Right renal pelvis (tissue), 4 donors: ENCODE measurements at regions not wholly inside any gene's neighbourhood (a gene's known extent, or its start where the extent isn't known, plus 50 kb on each side); places are given as distances from the start of the nearest gene placed in this dataset.

Experiments used
- DNase-seq, 4 donors: peaks; one replicate each; pipeline ENCODE4 v3.0.0-alpha.2; 2013; ENCODE audit warnings: low read depth in 4 of 4, low spot score in 3 of 4, missing footprints in 1 of 4

DNA sequence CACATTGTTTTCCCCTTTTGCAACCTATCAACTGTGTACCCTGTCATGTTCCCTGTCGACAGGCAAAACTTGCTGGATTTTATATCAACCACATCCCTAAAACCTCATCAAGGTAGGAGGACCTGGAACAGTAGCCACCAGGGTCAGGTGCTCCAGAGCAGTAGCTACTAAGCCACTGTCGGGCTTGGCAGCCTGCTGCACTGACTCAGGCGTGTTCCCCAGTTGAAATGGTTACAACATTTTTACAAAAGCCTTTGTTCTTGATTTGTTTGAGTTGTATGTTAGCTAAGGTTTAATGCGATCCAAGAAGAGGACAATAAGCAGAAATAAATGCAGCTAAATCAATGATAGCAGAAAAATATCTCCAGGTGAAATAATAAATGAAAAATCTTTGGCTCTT lies 407.4 kb upstream of the TLE4 start:
- DNase-seq: no peak

DNA sequence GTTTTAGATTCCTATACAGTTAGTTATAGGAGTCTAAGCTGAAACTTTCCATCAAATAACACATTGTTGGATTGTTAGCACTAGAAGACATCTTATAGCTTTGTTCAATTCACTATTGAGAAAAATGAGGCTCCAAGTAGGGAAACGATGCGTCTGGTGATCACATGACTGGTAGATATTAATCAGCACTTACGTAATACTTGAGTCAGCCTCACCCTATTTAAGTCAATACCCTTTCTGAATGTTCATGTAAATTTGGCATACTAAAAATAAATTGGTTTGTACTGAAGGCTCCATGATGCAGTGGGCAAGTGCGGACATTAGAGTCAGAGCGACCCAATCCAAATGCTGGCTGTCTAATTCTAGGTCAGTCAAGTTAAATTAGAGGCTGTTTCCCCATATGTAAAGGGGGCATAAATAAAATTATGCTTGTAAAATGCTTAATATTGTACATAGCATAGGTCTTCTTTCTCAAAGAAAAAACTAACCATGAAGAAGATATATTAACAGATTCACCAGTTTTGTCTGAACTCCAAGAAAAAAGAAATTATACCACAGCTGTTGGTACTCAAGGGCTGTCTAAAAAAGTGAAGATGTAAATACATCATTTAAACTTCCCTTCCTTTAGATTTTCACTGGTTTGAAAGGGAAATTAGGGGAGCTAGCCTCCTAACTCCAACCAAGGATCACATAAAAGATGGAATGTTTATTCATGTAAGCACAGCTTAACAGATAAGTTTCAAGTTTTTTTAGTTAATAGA lies 406.6 kb upstream of the TLE4 start:
- no peak for DNase-seq

DNA sequence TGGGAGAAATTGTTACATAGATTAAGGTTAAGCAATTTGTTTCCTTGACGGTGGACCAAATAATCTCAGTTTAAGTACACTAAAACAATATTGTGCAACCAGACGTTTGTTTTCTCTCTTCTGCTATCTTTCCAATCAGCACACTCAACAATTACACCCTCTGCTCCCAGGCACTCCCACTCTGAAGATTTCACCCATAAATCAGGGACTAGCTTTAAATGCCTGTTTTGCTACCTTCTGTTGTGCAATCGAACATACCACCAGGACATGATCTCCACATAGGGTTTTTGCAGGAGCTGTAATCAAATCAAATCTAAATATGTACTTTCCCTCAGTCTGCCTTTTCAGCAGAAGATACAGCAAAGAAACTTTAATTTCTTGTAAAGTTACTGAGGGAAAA lies 405.8 kb upstream of the TLE4 start:
- DNase-seq: no peak

DNA sequence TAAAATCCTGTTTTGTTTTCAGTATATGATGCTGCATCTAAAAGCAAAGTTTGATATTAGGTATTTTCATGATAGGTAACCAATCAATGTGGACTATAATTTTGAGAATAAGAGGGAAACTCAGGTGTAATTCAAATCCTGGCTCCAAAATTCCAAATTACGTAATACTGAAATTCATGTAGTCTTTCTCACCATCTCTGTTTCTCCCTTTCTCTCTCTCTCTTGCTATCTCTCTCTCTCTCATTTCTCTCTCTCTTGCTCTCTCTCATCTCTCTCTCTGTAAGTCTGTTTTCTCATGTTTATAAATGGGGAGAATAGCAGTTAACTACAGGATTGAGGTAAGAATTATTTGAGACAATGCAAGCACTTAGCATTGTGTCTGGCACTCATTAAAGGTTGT lies 401.1 kb upstream of the TLE4 start:
- no peak for DNase-seq

DNA sequence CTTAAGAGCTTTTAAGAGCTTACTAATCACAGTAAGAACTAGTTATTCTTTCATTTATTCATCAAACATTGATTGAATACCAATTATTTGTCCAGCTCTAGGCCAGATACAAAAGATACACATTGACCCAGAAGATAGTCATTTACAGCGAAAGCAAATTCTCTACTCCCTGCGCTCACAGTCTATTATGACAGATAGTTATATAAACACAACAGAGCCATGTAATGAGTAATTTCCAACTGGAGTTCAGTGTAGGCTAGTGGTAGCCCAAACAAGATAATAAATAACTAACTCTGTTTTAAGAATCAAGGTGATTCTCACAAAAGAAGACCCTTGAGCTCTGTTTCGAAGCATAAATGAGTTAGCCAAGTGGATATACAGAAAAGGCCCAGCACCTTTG lies 397.8 kb upstream of the TLE4 start:
- no peak for DNase-seq

DNA sequence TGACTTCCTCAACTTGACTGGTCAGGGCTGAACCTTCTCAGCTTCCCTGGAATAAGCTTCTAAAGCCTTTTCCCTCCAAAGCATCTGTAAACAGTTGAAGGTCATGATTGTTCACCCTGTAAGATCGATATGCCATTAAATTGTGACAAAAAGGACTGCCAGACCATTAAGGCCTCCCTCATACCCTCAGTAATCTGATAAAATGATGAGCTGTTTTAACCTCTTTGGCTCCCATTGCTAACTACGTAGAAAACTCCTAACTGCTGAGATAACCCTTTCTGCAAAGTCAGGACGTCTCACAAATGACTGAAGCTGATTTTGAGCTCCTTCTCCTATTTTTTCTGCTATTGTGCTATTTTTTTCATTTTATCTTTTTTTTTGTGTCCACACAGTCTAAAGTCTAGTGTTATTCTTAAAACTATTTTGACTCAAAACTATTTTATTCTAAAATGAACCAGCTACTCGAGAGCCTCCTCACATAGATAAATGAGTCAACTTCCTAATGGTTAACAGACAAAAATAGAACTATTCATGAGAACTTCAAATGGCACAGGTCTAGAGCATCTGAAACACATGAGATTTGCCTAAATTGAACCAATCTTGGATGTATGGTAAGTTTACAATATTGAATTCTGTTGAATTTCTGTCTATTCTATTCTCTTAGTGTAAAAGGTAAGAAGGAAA lies 395.6 kb upstream of the TLE4 start:
- DNase-seq: no peak

DNA sequence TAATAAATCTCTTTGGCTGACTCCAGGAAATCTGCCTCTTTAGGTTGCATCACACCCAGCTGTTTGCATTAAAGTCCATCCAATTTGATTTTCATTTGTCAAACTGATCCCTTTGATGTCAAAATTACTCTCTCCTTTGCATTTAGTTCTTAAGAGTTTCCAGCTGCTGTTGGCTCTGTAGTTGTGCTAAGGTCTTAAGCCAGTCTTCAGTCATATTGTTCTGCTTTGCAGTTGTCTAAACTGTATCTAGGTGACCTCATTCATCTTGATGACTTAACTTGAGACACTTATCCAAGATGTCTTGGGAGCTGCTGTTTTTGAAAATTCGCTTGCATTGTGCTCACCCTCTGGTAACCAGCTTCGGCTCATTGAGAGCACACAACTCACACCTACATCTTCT lies 386.9 kb upstream of the TLE4 start:
- DNase-seq: no peak

DNA sequence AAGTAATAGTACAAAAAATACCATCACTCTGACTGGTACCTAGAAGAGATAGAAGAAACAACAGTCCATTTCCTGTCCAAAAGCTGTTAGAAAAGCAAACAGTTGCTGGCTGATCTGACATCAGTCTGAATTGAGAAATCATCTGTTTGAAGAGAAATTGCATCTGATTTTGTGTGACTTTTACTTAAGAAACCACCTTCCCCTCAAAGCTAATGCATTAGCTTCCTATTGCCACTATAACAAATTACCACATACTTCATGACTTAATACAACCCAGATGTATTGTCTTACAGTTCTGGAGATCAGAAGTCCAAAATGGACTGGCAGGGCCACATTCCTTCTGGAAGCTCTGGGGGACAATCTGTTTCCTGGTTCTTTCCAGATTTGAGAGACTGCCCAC lies 385.9 kb upstream of the TLE4 start:
- no peak for DNase-seq

DNA sequence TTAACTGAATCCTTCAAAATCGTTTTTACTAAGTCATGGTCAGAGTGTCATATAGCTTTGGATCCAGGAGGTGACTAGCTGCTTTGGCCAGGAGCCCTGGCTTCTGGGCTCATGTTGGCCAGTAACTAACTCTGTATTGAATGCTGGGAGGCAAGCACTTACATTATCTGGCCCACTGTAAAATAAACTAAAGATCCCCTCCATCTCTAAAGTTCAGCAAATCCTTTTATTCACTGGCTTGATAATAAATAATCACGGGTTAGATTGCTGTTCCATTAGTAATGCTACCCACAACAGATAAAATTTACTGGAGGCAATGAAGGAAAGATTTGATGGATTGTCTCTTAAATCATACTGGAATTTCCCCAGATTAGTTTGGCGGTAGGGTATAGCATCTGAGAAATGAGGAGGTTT lies 382.2 kb upstream of the TLE4 start:
- no peak for DNase-seq

DNA sequence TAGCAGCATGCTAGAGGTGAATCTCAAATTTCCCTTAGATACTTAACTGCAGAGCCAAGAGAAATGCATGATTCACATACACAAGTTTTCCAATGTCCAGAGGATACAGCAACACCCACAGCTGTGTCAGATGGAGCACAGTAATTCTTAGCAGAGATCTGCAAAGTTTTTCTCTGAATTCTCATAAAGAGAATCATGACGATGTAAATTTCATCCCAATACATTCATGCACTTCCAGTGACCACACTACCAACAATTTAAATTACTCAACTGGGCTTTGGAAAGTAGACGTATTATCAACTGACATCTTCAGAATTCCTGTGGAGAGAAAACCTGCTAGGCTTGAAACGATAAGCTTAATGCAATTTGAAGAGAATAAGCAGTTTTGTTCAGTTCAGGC lies 378.8 kb upstream of the TLE4 start:
- DNase-seq: no peak

DNA sequence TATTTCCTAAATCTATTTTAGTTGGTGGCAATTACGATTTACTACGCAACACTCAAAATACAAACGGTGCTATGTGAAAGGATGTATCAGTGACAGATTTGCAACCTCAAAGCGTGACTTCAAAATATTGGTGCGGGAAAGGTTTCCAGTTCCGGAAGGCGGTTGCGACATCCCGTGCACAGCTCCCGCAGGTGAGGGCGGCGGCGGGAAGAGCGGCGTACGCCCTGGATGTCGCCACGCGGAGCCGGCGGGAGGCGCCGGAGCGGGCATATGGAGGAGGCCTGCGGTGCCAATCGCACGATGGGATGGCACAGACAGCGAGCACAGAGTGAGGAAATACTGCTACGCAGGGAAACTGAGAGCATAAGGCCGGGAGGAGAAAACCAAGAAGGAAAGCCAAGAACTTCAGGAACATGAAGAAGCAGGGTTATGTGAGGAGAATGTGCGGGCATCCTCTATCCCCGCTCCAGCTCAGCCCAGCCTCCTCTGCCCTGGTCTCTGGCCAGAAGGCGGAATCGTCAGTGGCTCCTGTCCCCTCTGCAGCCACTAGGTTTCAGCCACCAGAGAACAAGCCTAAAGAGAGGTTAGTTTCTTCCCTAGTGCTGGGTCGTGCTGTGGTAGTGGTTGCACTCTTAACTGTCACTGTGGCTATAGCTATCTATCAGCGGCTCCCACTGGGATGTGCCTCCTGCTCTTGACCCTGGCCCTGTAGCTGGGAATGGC lies 378.1 kb upstream of the TLE4 start:
- DNase-seq: no peak

DNA sequence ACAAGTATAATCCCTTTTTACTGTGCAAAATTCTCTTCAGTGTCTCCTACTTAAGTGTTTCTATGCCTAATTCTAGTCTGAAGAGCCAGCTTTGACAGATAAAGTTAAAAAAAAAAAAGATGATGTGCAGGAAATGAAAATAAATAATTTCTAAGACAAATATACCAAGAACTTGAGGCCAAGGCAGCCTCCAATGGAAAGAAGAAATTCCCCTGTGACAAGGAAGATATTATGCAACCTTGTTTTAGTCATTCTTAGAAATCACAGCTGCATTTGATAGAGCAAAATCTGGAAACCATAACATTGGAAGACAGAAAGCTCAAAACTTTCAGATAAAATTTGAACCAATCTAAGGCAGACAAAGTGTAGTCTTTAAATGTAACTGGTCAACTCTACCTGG lies 375.9 kb upstream of the TLE4 start:
- DNase-seq: no peak

DNA sequence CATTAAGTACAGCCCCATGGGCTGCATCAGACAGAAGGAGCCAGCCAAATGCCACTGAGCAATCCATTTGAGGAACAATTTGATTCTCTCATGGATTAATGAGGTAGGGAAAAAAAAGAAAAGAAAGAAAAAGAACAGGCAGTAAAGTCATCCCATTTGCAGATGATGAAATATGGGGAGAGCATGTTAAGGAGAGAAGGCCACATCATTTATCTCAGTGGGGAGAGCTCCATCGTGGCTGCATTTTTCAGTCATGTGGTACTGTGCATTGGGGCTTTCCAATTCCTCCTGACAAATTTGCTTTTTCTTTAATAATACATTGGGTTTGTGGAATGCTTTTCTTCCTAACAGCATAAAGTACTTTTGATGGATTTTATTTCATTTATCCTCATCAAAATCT lies 375.2 kb upstream of the TLE4 start:
- DNase-seq: no peak

DNA sequence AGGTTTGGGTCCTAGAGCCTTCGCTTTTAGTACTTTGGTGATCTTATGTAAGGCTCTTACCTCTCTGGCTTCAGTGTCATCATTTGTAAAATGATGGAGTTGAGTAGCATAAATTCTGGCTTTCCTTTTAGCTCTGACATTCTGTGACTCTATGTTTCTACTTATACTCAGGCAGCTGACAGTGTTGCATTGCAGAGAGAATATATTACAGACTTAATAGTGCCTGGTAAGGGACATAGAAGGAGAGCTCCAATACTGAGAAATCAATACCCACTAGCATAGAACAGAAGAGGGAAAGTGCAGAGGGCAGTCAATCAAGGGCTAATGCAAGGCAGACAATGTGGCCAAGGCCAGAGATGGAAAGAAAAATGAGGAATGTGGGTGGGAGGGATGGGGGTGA lies 371.4 kb upstream of the TLE4 start:
- no peak for DNase-seq

DNA sequence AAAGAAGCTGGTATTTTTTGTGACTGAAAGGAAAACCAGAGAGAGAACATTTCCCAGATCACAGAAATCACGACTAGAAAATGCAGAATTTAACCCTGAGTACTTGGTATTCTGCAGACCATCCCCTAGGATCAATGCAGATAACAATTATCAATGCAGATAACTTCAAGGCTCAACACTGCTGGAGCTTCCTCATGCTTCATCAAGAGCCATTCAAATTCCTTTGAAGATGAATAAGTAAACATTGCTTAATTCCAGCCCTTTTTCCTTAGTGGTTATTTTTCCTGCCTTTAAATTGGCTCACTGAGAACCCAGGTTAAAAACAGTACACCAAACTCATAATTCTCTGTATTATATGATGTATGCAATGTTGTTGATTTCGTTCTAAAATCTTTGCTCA lies 370.1 kb upstream of the TLE4 start:
- DNase-seq: no peak

DNA sequence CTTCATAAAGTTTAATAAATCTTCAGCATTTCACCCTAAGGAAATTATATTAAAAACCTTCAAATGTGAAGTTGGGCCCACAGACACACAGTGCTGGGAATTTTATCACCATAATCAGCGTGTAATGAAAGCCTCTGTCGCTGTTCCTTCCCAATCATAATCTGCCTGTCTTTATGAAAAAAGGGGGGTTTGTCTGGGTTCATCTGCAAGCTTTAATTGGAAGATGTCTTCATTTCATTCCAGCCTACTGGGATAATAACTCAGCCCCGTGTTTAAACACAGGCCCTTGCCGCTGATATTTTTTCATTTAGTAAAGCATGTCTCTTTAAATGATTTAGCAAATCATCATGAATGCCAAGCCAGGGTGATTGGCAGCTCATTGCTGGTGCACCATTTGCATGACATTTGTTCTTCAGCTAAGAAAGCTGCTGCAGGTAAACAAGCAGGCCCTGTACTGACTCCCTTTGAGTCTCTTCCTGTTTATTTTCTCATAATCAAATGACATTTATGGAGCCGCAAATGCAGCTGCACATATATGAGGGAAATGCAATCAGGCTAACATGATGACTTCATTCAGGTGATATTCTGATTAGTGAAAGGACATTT lies 362.9 kb upstream of the TLE4 start:
- DNase-seq: no peak

DNA sequence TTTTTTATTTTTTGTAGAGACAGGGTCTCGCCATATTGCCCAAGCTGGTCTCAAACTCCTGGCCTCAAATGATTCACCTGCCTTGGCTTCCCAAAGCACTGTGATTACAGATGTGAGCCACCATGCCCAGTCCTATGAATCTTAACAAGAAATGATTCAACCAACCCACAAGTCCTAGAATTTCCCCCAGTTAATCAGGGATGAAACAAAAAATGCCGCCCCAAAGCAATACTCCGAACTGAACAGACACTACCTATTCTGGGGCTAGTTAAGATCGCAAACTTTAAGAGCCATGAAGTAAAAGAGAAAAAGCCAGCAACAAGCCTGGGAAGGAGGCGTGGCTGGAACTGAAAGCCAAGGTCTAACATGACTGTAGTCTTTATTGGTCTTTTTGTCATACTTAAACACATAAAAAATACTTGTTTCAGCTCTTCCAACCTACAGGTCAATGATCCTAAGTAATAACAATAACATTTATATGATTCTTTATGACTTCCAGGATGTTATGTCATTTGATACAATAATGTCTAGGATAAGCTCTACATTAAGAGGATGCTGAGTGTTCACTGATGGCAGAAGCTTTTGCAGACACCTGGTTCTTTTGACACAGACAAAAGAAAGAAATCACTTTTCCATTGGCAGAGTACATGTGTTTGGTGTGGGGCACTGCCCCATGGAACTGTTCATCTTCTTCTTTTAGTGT lies 361.1 kb upstream of the TLE4 start:
- DNase-seq: no peak

DNA sequence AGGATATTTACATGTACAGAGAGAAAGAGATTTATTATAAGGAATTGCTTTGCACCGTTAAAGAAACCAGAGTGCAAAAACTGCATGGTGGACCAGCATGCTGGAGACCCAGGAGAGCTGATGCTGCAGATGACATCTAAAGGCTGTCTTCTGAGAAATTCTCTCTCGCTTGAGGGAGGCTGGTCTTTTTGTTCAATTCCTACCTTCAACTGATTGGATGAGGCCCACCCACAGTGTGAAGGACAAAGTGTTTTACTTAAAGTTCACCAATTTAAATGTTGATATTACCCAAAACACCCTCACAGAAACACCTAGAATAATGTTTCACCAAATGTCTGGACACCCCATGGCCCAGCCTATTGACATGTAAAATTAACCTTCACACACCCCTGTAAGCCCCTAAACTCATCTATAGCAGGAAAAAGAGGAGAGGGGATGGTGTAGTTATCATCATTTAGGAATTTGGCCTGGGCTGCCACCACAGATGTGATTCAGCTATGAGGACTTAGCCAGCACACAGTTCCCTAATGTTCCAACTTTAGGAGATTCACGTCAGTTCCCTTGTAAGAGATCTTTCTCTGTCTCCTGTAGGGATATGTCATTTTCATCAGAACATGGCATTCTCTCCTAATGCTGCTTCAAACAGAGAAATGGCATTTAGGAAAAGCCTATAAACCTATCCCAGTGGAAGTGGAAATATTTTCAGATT lies 358.2 kb upstream of the TLE4 start:
- no peak for DNase-seq

DNA sequence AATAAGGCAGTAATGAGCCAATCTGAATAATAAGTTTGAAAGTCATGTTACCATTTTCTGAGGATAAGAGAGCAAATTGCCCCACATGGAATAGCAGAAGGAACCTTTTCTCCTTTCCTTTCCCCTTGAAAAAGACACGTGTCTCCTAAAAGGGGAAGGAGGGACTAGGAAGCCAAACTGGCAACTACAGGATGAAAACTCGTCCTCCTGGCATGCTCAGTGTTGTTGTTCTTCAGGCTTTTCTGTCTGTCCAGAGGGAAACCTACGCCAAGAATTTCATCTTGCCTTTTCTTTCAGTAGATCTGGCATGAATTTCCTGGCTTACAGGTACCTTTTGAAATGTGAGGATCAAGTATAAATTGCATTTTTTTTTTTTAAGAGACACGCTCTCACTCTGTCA lies 355.9 kb upstream of the TLE4 start:
- DNase-seq: no peak

DNA sequence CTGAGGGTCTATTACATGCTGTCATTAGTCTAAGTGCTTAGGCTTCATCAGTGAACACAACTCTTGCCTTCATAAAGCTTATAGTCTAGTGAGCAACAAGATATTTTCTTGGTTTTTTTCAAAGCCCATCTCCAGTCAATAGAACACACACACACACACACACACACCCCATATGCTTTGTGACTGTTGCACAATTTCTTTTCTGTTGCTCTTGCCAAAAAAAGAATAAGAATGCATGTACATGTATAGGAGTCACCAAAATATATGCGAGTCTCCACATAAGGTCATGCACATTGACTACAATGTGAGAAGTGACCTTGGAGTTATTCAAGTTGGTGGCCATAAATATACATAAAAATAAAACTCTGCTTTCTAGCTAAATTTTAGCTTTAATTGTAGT lies 351.5 kb upstream of the TLE4 start:
- DNase-seq: no peak
